Esophagus squamous epithelium (tissue), 5 donors: ENCODE measurements at regions not wholly inside any gene's neighbourhood (a gene's known extent, or its start where the extent isn't known, plus 50 kb on each side); places are given as distances from the start of the nearest gene placed in this dataset.
"Not testable (repeated sequence)": the region's sequence is repeated elsewhere in the genome, so short reads cannot be mapped to it uniquely, and the experiment has no call there.

Source experiments
- DNase-seq: peaks from one replicate; lab custom pipeline; 2025; lab: John Stamatoyannopoulos, UW
- H3K27ac ChIP-seq, 4 donors: fragments of 200-600 bp; sonication (generic); one replicate each; pipeline ENCODE4 v1.5.1; 2016 to 2019; ENCODE audit warnings: mild to moderate bottlenecking in 1 of 4
- H3K27me3 ChIP-seq, 4 donors: fragments of 200-600 bp; sonication (generic); 1 replicate in 3 of 4; 2 replicates in 1 of 4; pipeline versions ENCODE4 v1.5.1 to v1.6.0; 2017 to 2021; ENCODE audit warnings: antibody characterized with exemption in 1 of 4
- H3K36me3 ChIP-seq, 3 donors: fragments of 200-600 bp; sonication (generic); one replicate each; pipeline ENCODE4 v1.5.1; 2016 to 2019
- H3K4me1 ChIP-seq, 3 donors: fragments of 200-600 bp; sonication (generic); one replicate each; pipeline ENCODE4 v1.5.1; 2017 to 2019
- H3K4me3 ChIP-seq, 4 donors: fragments of 200-600 bp; sonication (generic); 1 replicate in 3 of 4; 2 replicates in 1 of 4; pipeline ENCODE4 v1.5.1; 2016 to 2019; ENCODE audit warnings: mild to moderate bottlenecking in 2 of 4, moderate library complexity in 1 of 4
- H3K9me3 ChIP-seq, 3 donors: fragments of 200-600 bp; sonication (generic); one replicate each; pipeline ENCODE4 v1.5.1; 2016 to 2019
- CTCF ChIP-seq, 6 experiments: fragments of 450-650 bp in 4 of 6; fragments of 200-600 bp in 2 of 6; sonication (generic) in 2 of 6; IDR thresholded peaks; one replicate each; pipeline ENCODE4 v1.5.1; 2016 to 2019; ENCODE audit warnings: antibody characterized with exemption in 6 of 6, mild to moderate bottlenecking in 4 of 6, moderate library complexity in 4 of 6
- POLR2A ChIP-seq, 4 donors: fragments of 450-650 bp; IDR thresholded peaks; one replicate each; pipeline ENCODE4 v1.6.1; 2017; ENCODE audit warnings: antibody characterized with exemption in 4 of 4, mild to moderate bottlenecking in 4 of 4, moderate library complexity in 3 of 4
- WGBS, 2 donors: methylation state at CpG; one replicate each; pipeline ENCODE4 v1.1.5; 2018; 5-methylcytosine and 5-hydroxymethylcytosine counted together
- intact Hi-C: fragments of 100-400 bp; cut with DNase I; formaldehyde crosslinking; loops from one replicate; pipeline ENCODE4 v1.15.0; 2022
- donor health status: DM: yes; HTN: yes; CAD: no.

GRCh38 chr17:56723421-56723820 is 110.3 kb downstream of the C17orf67 start:
- peaks cover 0 to 9% (median 0%) of the 10 kb centered on the region in 3 donors for H3K4me1 ChIP-seq
- peaks cover 0 to 4% (median 0%) of the 10 kb centered on the region in 4 donors for H3K27me3 ChIP-seq
- H3K27ac ChIP-seq = no peak overlapping the region
- WGBS, 2 donors = 79 to 84% methylated on average over 5 of the region's 5 CpGs
- H3K4me3 ChIP-seq = no peak overlapping the region
- TF ChIP-seq CTCF (IDR thresholded peaks at IDR 0.05) = no peak
- no peak for TF ChIP-seq POLR2A (IDR thresholded peaks at IDR 0.05)
- no peaks in the 10 kb centered on the region for H3K9me3 ChIP-seq
- intact Hi-C loops = no loop called here
- no peak for DNase-seq
- H3K36me3 ChIP-seq = no peaks in the 10 kb centered on the region

GRCh38 chr17:56724664-56725063 is 109.1 kb downstream of the C17orf67 start:
- intact Hi-C loops = no loop called here
- no peak overlapping the region for H3K27ac ChIP-seq
- TF ChIP-seq POLR2A (IDR thresholded peaks at IDR 0.05) (no peak), CTCF (IDR thresholded peaks at IDR 0.05) (no peak)
- no peaks in the 10 kb centered on the region for H3K36me3 ChIP-seq
- DNase-seq = no peak
- WGBS, 2 donors = 54 to 67% methylated on average over 11 of the region's 11 CpGs
- peaks cover 0 to 9% (median 0%) of the 10 kb centered on the region in 3 donors for H3K4me1 ChIP-seq
- peaks cover 0 to 14% (median 0%) of the 10 kb centered on the region in 4 donors for H3K27me3 ChIP-seq
- no peaks in the 10 kb centered on the region for H3K9me3 ChIP-seq
- H3K4me3 ChIP-seq = no peak overlapping the region

GRCh38 chr17:56725144-56725543 is 108.6 kb downstream of the C17orf67 start:
- Histone ChIP-seq H3K4me1 (peaks cover 0 to 9% (median 0%) of the 10 kb centered on the region in 3 donors), H3K27ac (no peak overlapping the region), H3K4me3 (no peak overlapping the region), H3K9me3 (no peaks in the 10 kb centered on the region), H3K27me3 (peaks cover 0 to 14% (median 0%) of the 10 kb centered on the region in 4 donors), H3K36me3 (no peaks in the 10 kb centered on the region)
- intact Hi-C loops = no loop called here
- DNase-seq = no peak
- TF ChIP-seq CTCF (IDR thresholded peaks at IDR 0.05) = no peak
- WGBS, 2 donors = 52 to 62% methylated on average over 4 of the region's 4 CpGs

- 60 to 62% methylated on average over 3 to 6 of the region's 6 CpGs for WGBS, 2 donors
- no peak overlapping the region for H3K27ac ChIP-seq
- intact Hi-C loops = no loop called here
These were observed 105.7 kb downstream of the C17orf67 start for GRCh38 chr17:56727876-56728617.

GRCh38 chr17:56731096-56731495 is 102.6 kb downstream of the C17orf67 start:
- H3K9me3 ChIP-seq, H3K27ac ChIP-seq, H3K4me3 ChIP-seq, DNase-seq, H3K4me1 ChIP-seq, intact Hi-C loops, H3K36me3 ChIP-seq: not testable (repeated sequence)
- 85 to 88% methylated on average over 5 of the region's 5 CpGs for WGBS, 2 donors
- H3K27me3 ChIP-seq = peaks cover 0 to 14% (median 0%) of the 10 kb centered on the region in 4 donors

More at GRCh38 chr17:56727876-56728617, 105.7 kb downstream of the C17orf67 start:
- H3K27me3 ChIP-seq = peaks cover 0 to 14% (median 0%) of the 10 kb centered on the region in 4 donors
- DNase-seq = no peak
- peaks cover 0 to 9% (median 0%) of the 10 kb centered on the region in 3 donors for H3K4me1 ChIP-seq
- TF ChIP-seq CTCF (IDR thresholded peaks at IDR 0.05) (no peak), POLR2A (IDR thresholded peaks at IDR 0.05) (no peak)
- H3K9me3 ChIP-seq = no peaks in the 10 kb centered on the region
- H3K4me3 ChIP-seq = no peak overlapping the region
- no peaks in the 10 kb centered on the region for H3K36me3 ChIP-seq
